GM12864 (cell line): ENCODE measurements at regions not wholly inside any gene's neighbourhood (a gene's known extent, or its start where the extent isn't known, plus 50 kb on each side); places are given as distances from the start of the nearest gene placed in this dataset.

Experiments used
- DNase-seq: peaks from one replicate; pipeline ENCODE4 v3.0.0-alpha.2; 2011; ENCODE audit warnings: low read depth
- H3K4me3 ChIP-seq: 2 replicates; pipeline ENCODE4 v1.5.1; 2011; ENCODE audit warnings: mild to moderate bottlenecking, low read depth, low read length, control low read depth
- TF ChIP-seq, protein P1 (sequence below): IDR thresholded peaks from 2 replicates; pipeline ENCODE4 v1.5.1; 2011; ENCODE audit warnings: low read depth, mild to moderate bottlenecking, moderate library complexity, low read length, control low read depth, inconsistent platforms; ENCODE audit errors: missing control alignments

DNA sequence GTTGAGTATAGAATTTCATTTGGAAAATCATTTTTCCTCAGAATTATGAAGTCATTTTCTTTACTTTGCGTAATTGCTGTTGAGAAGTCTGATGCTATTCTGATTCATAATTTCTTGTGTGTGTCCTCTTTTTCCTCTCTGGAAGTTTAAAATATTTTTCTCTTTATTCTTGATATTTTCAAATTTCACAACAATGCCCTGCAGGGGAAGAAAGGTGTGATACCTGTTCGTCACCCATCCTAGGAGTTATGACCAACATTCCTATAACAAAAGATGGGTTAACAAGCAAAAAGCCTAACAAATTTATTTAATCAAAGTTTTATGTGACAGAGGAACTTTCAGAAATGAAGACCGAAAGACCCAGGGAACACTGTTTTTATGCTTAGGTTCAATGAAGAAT is 171.5 kb upstream of the AKIRIN2 start:
- TF ChIP-seq, protein P1, sequence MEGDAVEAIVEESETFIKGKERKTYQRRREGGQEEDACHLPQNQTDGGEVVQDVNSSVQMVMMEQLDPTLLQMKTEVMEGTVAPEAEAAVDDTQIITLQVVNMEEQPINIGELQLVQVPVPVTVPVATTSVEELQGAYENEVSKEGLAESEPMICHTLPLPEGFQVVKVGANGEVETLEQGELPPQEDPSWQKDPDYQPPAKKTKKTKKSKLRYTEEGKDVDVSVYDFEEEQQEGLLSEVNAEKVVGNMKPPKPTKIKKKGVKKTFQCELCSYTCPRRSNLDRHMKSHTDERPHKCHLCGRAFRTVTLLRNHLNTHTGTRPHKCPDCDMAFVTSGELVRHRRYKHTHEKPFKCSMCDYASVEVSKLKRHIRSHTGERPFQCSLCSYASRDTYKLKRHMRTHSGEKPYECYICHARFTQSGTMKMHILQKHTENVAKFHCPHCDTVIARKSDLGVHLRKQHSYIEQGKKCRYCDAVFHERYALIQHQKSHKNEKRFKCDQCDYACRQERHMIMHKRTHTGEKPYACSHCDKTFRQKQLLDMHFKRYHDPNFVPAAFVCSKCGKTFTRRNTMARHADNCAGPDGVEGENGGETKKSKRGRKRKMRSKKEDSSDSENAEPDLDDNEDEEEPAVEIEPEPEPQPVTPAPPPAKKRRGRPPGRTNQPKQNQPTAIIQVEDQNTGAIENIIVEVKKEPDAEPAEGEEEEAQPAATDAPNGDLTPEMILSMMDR = no peak
- no peak for DNase-seq
- H3K4me3 ChIP-seq = no peak overlapping the region

DNA sequence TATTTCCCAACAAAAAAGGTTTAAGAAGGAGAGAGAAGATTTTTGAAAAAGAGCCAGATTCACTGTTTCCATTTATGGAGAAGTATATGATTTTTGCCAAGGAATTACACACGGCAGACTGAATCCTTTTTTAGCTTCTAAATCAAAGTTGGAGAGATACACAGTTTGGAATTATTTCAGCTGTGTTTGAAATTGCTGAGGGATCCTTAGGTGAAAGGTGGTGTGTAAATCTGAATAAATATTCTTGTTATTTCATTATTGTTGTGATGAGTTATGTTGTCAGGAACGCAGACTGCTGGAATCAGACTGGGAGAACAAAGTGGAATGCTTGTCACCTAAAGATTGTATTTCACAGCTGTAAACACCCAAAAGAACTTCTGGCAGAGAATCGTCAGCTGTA is 168.5 kb upstream of the AKIRIN2 start:
- TF ChIP-seq, protein P1 = no peak
- DNase-seq = no peak
- H3K4me3 ChIP-seq = no peak overlapping the region

DNA sequence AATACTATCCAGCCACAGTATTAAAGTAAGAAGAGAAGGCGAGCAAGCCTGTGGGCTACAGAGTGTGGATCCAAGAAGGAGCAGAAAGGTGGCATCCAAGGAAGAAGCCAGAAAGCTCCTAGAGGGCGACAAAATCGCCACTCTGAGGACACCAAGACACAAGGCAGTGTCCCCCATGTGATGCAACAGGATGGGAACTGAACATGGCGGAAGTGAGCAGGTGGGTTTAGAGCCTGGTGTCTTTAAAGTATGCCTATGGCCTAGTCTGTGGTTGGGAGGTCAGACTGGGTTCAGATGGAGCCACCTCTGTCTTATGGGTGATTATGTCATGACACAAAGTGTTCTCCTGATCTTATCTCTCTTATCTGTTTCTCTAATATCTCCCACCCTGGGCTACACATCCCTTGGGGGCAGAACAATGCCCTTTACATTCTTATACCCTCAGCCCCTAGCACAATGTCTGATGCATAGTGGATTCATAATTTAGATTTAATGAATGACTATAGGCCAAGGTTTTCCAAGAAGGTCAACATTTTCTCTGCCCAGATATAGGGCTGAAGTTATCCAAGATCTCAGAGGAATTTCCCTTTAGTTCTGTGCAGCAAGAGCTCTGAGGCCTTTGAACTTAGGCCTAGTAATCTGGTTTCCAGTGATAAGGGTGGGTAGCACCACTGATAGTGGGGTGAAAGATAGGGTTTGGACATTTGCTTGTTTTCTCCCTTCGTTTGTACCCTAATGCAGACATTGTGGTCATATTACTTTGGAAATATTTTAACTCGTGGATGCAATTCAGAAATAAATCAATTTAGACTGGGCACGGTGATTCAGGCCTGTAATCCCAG is 167.3 kb upstream of the AKIRIN2 start:
- TF ChIP-seq, protein P1 = no peak
- no peak overlapping the region for H3K4me3 ChIP-seq
- no peak for DNase-seq

DNA sequence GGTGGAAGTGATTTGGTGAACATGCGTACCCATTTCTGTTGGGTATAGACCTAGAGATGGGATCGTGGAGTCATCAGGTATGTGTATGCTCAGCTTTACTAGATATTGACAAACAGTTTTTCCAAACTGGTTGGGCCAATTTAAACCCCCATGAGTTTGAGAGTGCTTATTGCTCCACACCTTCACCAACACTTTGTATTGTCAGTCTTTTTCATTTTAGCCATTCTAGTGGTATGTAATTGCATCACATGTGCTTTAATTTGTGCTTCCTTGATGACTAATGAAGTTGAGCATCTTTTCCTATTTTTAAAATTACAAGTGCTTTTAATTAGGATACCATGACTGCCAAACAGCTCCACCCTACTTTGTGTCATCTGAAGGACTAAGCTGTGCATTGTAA is 158.9 kb upstream of the AKIRIN2 start:
- no peak for DNase-seq
- TF ChIP-seq, protein P1 = no peak
- no peak overlapping the region for H3K4me3 ChIP-seq

DNA sequence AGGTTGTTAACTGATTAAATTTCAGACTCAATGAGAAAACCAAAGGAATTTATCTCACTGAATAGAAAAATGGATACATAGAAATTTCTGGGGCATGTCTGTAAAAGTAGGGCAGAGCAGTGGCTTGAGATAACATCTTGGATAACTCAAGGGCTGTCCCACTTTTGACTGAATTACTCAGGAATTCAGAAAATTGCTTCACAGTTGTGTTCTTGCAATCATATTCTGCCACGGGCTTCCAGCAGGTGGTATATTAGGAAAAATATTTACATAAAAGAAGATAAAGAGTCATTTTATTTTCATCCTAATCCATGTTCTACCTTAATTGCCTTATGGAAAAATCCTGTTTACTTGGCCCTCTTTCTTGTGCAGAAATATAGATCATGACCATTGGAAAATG is 156.4 kb upstream of the AKIRIN2 start:
- TF ChIP-seq, protein P1 = no peak
- no peak for DNase-seq
- no peak overlapping the region for H3K4me3 ChIP-seq

DNA sequence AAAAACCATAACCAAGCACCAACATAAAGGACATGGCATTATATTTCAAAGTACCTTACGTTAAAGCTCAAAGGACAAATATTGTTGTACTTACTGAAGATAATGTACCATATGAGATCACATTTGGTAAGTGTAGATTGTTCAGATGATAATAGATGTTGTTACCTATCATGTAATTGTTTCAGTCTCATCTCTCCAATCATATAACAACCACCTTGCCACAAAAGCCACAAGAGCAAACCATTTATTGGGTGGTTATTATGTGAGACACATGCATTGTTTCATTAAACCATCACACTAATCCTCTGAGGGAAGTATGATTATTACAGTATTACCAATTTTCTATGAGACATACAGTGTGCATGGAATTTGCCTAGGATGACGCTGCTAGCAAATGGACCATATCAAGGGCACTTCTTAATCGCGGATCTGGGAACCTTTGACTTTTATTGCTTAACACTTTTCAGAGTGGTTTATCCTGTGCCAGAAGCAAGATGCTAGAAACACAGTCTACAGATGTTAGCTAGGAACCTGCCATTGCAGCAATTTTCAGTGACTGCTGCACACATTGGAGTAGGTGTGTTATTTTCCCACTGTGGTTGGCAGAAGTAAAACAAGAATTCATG is 149.8 kb upstream of the AKIRIN2 start:
- TF ChIP-seq, protein P1 = no peak
- DNase-seq = no peak
- no peak overlapping the region for H3K4me3 ChIP-seq

DNA sequence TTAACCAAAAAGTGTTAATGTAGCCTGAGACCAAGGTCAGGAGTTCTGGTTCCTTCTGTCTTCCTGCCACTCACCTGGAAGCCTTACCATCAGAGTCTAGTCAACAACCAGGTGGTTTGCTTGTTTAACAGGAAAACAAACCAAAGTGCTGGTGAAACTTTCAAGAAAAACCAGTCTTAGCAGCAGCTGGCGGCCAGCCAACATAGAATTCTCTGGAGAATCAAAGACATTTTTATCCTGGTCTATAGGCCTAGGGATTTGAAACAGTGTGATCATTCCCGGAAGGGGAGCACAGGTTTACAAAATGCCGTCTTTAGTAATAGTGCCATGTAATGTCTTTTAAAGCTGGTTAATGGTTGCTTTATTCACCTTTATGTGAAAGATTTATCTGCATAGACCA is 146.6 kb upstream of the AKIRIN2 start:
- TF ChIP-seq, protein P1 = no peak

More for the DNA sequence above, 146.6 kb upstream of the AKIRIN2 start:
- no peak overlapping the region for H3K4me3 ChIP-seq
- DNase-seq = no peak
